Testis (tissue), 2 donors: ENCODE measurements at regions not wholly inside any gene's neighbourhood (a gene's known extent, or its start where the extent isn't known, plus 50 kb on each side); places are given as distances from the start of the nearest gene placed in this dataset.

ENCODE experiments used
- POLR2A ChIP-seq: fragments of 450-650 bp; IDR thresholded peaks from one replicate; pipeline ENCODE4 v1.6.1; 2017; ENCODE audit warnings: antibody characterized with exemption, mild to moderate bottlenecking, moderate library complexity
- TF ChIP-seq, protein P1 (sequence below), 3 experiments: fragments of 450-650 bp in 2 of 3; fragments of 200-600 bp in 1 of 3; sonication (generic) in 1 of 3; IDR thresholded peaks; one replicate each; pipeline ENCODE4 v1.5.1; 2016 to 2019; ENCODE audit warnings: antibody characterized with exemption in 3 of 3, mild to moderate bottlenecking in 2 of 3, moderate library complexity in 1 of 3

DNA sequence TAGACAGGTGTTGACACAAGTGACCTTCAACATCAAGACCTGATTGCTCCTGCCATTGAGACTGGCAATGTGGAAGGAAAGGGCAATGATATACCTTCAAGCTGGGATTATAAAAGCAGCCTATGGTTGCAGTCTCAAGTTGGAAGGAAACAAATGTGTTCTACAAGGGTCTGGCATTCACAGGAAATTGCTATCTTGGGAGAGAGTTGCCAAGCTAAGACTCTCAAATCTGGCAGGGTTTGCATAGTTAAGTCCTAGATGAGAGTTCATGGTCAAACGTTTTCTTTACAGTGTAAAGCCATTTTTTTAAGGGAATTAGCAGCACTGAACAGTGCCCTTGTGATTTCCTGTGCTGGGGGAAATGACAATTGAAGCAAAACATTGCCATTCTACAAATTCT is 546.9 kb upstream of the CFAP20DC start:
- TF ChIP-seq POLR2A, result no peak
- TF ChIP-seq, protein P1, sequence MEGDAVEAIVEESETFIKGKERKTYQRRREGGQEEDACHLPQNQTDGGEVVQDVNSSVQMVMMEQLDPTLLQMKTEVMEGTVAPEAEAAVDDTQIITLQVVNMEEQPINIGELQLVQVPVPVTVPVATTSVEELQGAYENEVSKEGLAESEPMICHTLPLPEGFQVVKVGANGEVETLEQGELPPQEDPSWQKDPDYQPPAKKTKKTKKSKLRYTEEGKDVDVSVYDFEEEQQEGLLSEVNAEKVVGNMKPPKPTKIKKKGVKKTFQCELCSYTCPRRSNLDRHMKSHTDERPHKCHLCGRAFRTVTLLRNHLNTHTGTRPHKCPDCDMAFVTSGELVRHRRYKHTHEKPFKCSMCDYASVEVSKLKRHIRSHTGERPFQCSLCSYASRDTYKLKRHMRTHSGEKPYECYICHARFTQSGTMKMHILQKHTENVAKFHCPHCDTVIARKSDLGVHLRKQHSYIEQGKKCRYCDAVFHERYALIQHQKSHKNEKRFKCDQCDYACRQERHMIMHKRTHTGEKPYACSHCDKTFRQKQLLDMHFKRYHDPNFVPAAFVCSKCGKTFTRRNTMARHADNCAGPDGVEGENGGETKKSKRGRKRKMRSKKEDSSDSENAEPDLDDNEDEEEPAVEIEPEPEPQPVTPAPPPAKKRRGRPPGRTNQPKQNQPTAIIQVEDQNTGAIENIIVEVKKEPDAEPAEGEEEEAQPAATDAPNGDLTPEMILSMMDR (IDR thresholded peaks at IDR 0.05), result no peak
